Lower lobe of right lung (tissue), 2 donors: ENCODE measurements at regions not wholly inside any gene's neighbourhood (a gene's known extent, or its start where the extent isn't known, plus 50 kb on each side); places are given as distances from the start of the nearest gene placed in this dataset.

Source experiments
- ATAC-seq, 2 donors: fragments of 200-7000 bp; cut with Tn5 transposase; one replicate each; pipeline ENCODE4 v1.9.1; 2020 to 2022; ENCODE audit warnings: mild to moderate bottlenecking in 2 of 2, moderate library complexity in 2 of 2
- DNase-seq: peaks from one replicate; pipeline ENCODE4 v3.0.0-alpha.2; 2020
- H3K27ac ChIP-seq: fragments of 200-600 bp; one replicate; pipeline ENCODE4 v1.8.0; 2022
- H3K27me3 ChIP-seq: fragments of 200-600 bp; one replicate; pipeline ENCODE4 v1.8.0; 2022; ENCODE audit warnings: low read depth
- H3K36me3 ChIP-seq: fragments of 200-600 bp; one replicate; pipeline ENCODE4 v1.8.0; 2022; ENCODE audit warnings: mild to moderate bottlenecking
- H3K4me1 ChIP-seq: fragments of 200-600 bp; one replicate; pipeline ENCODE4 v1.8.0; 2022
- H3K4me3 ChIP-seq: fragments of 200-600 bp; one replicate; pipeline ENCODE4 v1.8.0; 2022; ENCODE audit warnings: mild to moderate bottlenecking
- H3K9me3 ChIP-seq: fragments of 200-600 bp; one replicate; pipeline ENCODE4 v1.8.0; 2022
- intact Hi-C: fragments of 100-400 bp; cut with DNase I; formaldehyde crosslinking; loops from one replicate; pipeline ENCODE4 v1.11.0; 2022
- TF ChIP-seq, protein P1 (sequence below): fragments of 200-600 bp; IDR thresholded peaks from one replicate; pipeline ENCODE4 v1.8.0; 2022; ENCODE audit warnings: antibody characterized with exemption, mild to moderate bottlenecking
- donor health status: DM: no; HTN: yes; CAD: no; lungs with severe emphysema.

DNA sequence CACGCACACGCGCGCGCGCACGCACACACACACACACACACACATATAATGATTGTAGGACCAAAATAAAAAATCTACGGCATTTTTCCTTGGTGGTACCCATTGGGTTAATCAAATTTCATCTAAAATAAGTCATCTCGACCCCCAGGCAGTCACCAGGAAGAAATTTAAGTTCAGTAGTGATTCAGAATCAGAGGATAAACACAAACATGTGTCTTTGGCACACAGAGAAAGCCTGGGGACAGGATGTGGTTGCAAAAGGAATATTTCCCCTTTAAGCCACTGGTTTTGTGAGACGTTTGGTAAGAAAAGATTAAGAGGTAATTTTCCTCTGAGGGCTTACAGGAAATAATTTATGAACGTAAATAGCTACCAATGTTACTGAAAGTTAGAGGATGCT is 171.6 kb upstream of the PIEZO2 start:
- intact Hi-C loops, result no loop called here
- Histone ChIP-seq H3K27me3 (no peaks in the 10 kb centered on the region), H3K4me1 (no peaks in the 10 kb centered on the region), H3K36me3 (no peaks in the 10 kb centered on the region), H3K9me3 (no peaks in the 10 kb centered on the region), H3K27ac (no peak overlapping the region), H3K4me3 (no peak overlapping the region)
- ATAC-seq, result no peak
- no peak for DNase-seq
- TF ChIP-seq, protein P1, sequence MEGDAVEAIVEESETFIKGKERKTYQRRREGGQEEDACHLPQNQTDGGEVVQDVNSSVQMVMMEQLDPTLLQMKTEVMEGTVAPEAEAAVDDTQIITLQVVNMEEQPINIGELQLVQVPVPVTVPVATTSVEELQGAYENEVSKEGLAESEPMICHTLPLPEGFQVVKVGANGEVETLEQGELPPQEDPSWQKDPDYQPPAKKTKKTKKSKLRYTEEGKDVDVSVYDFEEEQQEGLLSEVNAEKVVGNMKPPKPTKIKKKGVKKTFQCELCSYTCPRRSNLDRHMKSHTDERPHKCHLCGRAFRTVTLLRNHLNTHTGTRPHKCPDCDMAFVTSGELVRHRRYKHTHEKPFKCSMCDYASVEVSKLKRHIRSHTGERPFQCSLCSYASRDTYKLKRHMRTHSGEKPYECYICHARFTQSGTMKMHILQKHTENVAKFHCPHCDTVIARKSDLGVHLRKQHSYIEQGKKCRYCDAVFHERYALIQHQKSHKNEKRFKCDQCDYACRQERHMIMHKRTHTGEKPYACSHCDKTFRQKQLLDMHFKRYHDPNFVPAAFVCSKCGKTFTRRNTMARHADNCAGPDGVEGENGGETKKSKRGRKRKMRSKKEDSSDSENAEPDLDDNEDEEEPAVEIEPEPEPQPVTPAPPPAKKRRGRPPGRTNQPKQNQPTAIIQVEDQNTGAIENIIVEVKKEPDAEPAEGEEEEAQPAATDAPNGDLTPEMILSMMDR, result no peak

DNA sequence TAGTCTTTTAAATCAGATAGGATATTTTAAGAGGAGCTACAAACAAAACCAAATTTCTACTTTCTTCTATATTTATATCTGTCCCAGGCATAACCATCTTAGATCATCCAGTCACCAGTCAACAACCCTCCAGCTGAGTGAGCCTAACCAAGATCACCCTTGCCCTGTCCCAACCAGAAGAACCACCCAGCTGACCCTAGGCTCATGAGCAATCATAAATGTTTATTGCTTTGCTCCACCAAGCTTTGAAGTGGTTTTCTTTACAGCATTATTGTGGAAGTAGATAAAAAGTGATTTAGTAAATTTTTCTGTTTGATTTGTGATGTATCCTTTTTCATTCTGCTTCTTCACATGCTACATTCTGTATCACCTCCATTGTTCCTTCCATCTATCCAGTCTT is 167.2 kb upstream of the PIEZO2 start:
- no peak overlapping the region for H3K27ac ChIP-seq
- H3K27me3 ChIP-seq, result no peaks in the 10 kb centered on the region
- no peaks in the 10 kb centered on the region for H3K4me1 ChIP-seq
- DNase-seq (no peak), ATAC-seq (no peak)
- H3K36me3 ChIP-seq, result no peaks in the 10 kb centered on the region
- no peaks in the 10 kb centered on the region for H3K9me3 ChIP-seq
- TF ChIP-seq, protein P1, result no peak
- intact Hi-C loops, result no loop called here
- no peak overlapping the region for H3K4me3 ChIP-seq

DNA sequence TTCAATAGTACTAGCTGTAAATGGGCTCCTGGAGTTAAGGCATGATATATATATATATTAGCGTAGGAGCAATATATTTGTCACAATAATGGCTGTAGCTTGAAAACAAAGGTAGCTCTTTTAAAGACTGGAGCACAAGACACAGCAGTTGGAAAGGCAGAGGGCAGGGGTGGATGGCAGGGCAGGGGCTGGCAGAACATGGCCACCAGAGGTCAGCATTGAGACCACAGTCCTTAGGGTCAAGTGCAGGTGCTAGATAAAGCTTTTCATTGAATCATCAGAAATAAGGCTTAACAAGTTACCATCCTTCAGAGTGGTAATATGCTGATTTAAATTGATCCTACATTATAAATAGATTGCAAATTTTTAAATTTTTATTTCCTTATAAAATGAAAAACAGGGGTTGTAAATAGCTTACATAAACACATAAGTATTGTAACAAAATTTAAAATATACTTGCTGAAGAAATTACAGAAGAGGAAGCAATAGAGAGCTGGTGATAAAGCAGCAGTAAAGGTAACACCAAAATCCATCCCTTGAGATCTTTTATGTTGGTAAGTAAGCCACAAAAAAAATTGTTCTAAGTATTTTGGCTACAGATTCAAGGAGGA is 161.2 kb upstream of the PIEZO2 start:
- Histone ChIP-seq H3K4me1 (no peaks in the 10 kb centered on the region), H3K4me3 (no peak overlapping the region), H3K36me3 (no peaks in the 10 kb centered on the region), H3K27me3 (no peaks in the 10 kb centered on the region), H3K9me3 (no peaks in the 10 kb centered on the region), H3K27ac (no peak overlapping the region)
- ATAC-seq, result peak; percentile 38 to 40
- TF ChIP-seq, protein P1, result peak; percentile 58
- no peak for DNase-seq
- intact Hi-C loops, result no loop called here

DNA sequence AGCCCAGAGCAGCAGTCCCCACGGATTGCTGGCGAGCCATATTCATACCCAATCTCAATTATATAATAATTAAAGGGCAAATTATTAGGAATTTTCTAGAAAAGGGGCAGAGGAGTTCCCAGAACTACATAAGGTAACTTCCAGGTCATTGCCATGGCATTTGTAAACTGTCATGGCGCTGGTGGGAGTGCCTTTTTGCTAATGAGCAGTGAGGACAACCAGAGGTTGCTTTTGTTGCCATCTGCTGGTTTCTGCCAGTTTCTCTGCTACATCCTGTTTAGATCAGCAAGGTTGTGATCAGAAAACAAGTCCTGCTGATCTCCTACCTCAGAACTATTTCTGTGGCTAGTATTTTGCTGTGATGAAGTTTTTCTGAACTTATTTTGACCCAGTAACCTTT is 159.8 kb upstream of the PIEZO2 start:
- H3K27ac ChIP-seq, result no peak overlapping the region
- H3K4me1 ChIP-seq, result no peaks in the 10 kb centered on the region
- no peaks in the 10 kb centered on the region for H3K27me3 ChIP-seq
- no peak for DNase-seq
- H3K36me3 ChIP-seq, result no peaks in the 10 kb centered on the region
- TF ChIP-seq, protein P1, result no peak
- H3K4me3 ChIP-seq, result no peak overlapping the region
- intact Hi-C loops, result no loop called here
- H3K9me3 ChIP-seq, result no peaks in the 10 kb centered on the region
- ATAC-seq, result no peak

DNA sequence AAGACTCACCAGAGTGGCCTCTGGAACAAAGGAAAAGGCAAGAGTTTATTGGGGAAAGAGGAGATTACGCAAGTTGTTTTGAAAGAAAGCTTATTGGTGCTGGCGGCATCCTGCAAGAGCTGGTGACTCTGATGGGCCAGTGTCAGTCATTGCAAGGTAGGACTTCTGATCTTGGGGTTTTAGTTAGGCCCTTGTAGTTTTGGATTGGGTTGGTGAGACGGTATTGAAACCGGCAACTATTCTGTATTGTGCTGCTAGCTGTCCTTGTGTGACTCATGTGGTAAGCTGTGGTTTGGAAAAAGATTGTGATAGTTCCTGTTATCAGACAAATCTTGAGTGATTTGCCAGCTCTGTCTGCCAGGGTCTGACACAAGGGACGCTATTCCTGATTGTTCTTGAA is 159.1 kb upstream of the PIEZO2 start:
- Histone ChIP-seq H3K27me3 (no peaks in the 10 kb centered on the region), H3K4me1 (no peaks in the 10 kb centered on the region)
- no peak for ATAC-seq

More for the DNA sequence above, 159.1 kb upstream of the PIEZO2 start:
- DNase-seq, result no peak
- TF ChIP-seq, protein P1, result no peak
- Histone ChIP-seq H3K4me3 (no peak overlapping the region), H3K27ac (no peak overlapping the region), H3K36me3 (no peaks in the 10 kb centered on the region), H3K9me3 (no peaks in the 10 kb centered on the region)
- intact Hi-C loops, result no loop called here
